ENCODE measurements at regions not wholly inside any gene's neighbourhood (a gene's known extent, or its start where the extent isn't known, plus 50 kb on each side); places are given as distances from the start of the nearest gene placed in this dataset.

DNA sequence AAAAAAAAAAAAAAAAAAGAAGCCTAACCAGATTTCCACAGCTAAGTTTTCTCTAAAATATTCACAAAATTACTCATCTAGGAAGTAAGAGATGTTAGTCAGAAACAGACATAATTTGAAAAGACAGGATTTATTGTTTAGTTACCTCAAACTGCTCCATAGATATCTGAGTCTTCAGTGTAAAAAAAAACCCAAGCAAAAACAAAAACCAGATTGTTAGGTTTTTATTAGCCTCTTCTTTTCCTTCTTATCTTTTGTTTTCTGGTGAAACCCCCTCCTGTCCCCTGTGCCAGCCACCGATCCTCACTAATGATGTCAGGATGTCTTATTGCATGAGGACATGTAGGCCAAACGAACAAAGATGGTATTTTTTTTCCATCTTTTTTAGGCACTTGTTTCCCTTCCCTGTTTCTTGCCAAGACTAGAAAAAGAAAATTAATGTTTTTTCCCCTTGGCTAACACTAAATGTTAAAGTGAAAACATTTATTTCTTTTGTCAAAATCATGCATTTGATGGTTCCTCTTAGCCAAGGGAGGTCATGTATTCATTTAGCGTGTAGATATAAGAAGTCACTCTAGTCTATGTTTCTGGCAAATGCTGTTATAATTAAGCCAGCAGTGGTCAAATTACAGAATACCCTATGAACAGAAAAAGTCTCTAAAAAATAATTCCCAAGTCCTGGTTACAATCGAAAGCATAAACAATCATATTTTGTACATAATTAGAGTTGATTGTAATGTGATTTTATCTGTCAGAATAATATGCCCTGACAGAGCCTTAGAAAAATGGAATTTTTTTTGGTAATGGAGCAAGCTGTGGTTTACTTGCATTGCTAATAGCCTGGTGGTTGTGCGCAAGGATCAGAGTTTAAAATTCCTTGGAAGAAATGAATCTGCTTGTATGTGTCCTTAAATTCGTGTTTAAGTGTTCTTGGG, 702.4 kb upstream of the FZD8 start:
- intact Hi-C loops (cut with micrococcal nuclease), result no loop called here
- WGBS (ENCODE audit: insufficient coverage), result 89% methylated on average over 1 of the region's 6 CpGs
- Histone ChIP-seq H3K4me2 (replicated peaks; ENCODE audit: extremely low read depth, low read length, poor library complexity, severe bottlenecking) (no peak overlapping the region), H3K36me3 (replicated peaks in 1 of 2; ENCODE audit: control insufficient read depth in 1 of 2, insufficient read depth in 2 of 2, low read length in 2 of 2) (no peaks in the 10 kb centered on the region), H3K79me2 (ENCODE audit: insufficient read depth, low read length) (no peaks in the 10 kb centered on the region), H2AFZ (ENCODE audit: insufficient read depth, low read depth, low read length, poor library complexity, severe bottlenecking) (no peak overlapping the region), H4K20me1 (ENCODE audit: insufficient read depth, low read length) (no peaks in the 10 kb centered on the region), H3K4me3 (replicated peaks in 1 of 3; ENCODE audit: low read depth in 2 of 3, low read length in 3 of 3) (no peak overlapping the region), H3K27me3 (ENCODE audit: control insufficient read depth in 2 of 2, insufficient read depth in 2 of 2, low read length in 2 of 2) (no peaks in the 10 kb centered on the region), H3K4me1 (ENCODE audit: control insufficient read depth in 1 of 2, insufficient read depth in 2 of 2, low read length in 2 of 2) (no peaks in the 10 kb centered on the region), H3K27ac (ENCODE audit: low read depth in 1 of 2, low read length in 2 of 2) (no peak overlapping the region), H3K9me3 (replicated peaks in 1 of 2; ENCODE audit: control insufficient read depth in 1 of 2, insufficient read depth in 1 of 2, low read length in 2 of 2) (peaks cover 0 to 5% of the 10 kb centered on the region in 2 donors), H3K9ac (ENCODE audit: insufficient read depth, low read length, poor library complexity, severe bottlenecking) (no peak overlapping the region)
- DNase-seq, result no peak
- peaks cover 0 to 8% (median 2%) of the 10 kb centered on the region in 7 donors for H3K9me3 Mint-ChIP-seq
- TF ChIP-seq CTCF (IDR thresholded peaks at IDR 0.05), result no peak
- no peak overlapping the region for H3K4me3 Mint-ChIP-seq
- no peaks in the 10 kb centered on the region for H3K27me3 Mint-ChIP-seq (ENCODE audit: low read depth in 3 of 3)
- no peaks in the 10 kb centered on the region for H3K4me1 Mint-ChIP-seq
- H3K36me3 Mint-ChIP-seq, result no peaks in the 10 kb centered on the region
- peak overlapping the region in 1 of 7 donors; percentile 32 for H3K27ac Mint-ChIP-seq

DNA sequence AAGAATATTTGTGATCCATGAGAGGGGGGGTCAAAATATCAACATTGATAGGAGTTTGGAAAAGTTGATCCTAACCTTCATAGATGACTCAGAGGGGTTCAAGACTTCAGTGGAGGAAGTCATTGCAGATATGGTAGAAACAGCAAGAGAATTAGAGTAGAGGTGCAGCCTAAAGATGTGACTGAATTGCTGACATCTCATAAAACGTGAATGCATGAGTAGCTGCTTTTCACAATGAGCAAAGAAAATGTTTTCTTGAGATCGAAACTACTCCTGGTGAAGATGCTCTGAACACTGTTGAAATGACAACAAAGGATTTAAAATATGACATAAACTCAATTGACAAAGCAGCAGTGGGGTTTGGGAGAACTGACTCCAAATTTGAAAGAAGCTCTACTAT, 700.7 kb upstream of the FZD8 start:
- H3K27me3 Mint-ChIP-seq (ENCODE audit: low read depth in 3 of 3), result no peaks in the 10 kb centered on the region
- no peak overlapping the region for H3K27ac Mint-ChIP-seq
- no peaks in the 10 kb centered on the region for H3K36me3 Mint-ChIP-seq
- TF ChIP-seq CTCF (IDR thresholded peaks at IDR 0.05), result no peak
- H3K9me3 Mint-ChIP-seq, result peaks cover 0 to 12% (median 4%) of the 10 kb centered on the region in 7 donors
- Histone ChIP-seq H3K27me3 (ENCODE audit: control insufficient read depth in 2 of 2, insufficient read depth in 2 of 2, low read length in 2 of 2) (no peaks in the 10 kb centered on the region), H3K4me1 (ENCODE audit: control insufficient read depth in 1 of 2, insufficient read depth in 2 of 2, low read length in 2 of 2) (no peaks in the 10 kb centered on the region), H3K79me2 (ENCODE audit: insufficient read depth, low read length) (no peaks in the 10 kb centered on the region), H3K9me3 (replicated peaks in 1 of 2; ENCODE audit: control insufficient read depth in 1 of 2, insufficient read depth in 1 of 2, low read length in 2 of 2) (peaks cover 0 to 5% of the 10 kb centered on the region in 2 donors), H3K27ac (ENCODE audit: low read depth in 1 of 2, low read length in 2 of 2) (no peak overlapping the region), H2AFZ (ENCODE audit: insufficient read depth, low read depth, low read length, poor library complexity, severe bottlenecking) (no peak overlapping the region), H3K4me3 (replicated peaks in 1 of 3; ENCODE audit: low read depth in 2 of 3, low read length in 3 of 3) (no peak overlapping the region), H3K4me2 (replicated peaks; ENCODE audit: extremely low read depth, low read length, poor library complexity, severe bottlenecking) (no peak overlapping the region), H4K20me1 (ENCODE audit: insufficient read depth, low read length) (no peaks in the 10 kb centered on the region), H3K36me3 (replicated peaks in 1 of 2; ENCODE audit: control insufficient read depth in 1 of 2, insufficient read depth in 2 of 2, low read length in 2 of 2) (no peaks in the 10 kb centered on the region), H3K9ac (ENCODE audit: insufficient read depth, low read length, poor library complexity, severe bottlenecking) (no peak overlapping the region)
- no CpG with 5 or more reads among the region's 2 CpGs for WGBS (ENCODE audit: insufficient coverage)
- intact Hi-C loops (cut with micrococcal nuclease), result no loop called here
- no peak for DNase-seq
- H3K4me3 Mint-ChIP-seq, result no peak overlapping the region
- no peaks in the 10 kb centered on the region for H3K4me1 Mint-ChIP-seq
